MM.1S (cell line): ENCODE measurements at regions not wholly inside any gene's neighbourhood (a gene's known extent, or its start where the extent isn't known, plus 50 kb on each side); places are given as distances from the start of the nearest gene placed in this dataset.

ENCODE experiments used
- EZH2 ChIP-seq: fragments of 300-600 bp; sonication (generic); optimal IDR thresholded peaks from 2 replicates; pipeline ENCODE3; 2017; ENCODE audit warnings: low read depth, mild to moderate bottlenecking, antibody characterized with exemption, low read length, mixed read lengths
- EZH2phosphoT487 ChIP-seq: fragments of 300-600 bp; sonication (generic); IDR thresholded peaks from 2 replicates; pipeline ENCODE4 v1.6.1; 2018; ENCODE audit warnings: antibody characterized with exemption, low read length
- TF ChIP-seq, protein P1 (sequence below): fragments of 300-600 bp; sonication (generic); IDR thresholded peaks from 2 replicates; pipeline ENCODE4 v1.5.1; 2016; ENCODE audit warnings: antibody characterized with exemption, low read length, mixed read lengths

DNA sequence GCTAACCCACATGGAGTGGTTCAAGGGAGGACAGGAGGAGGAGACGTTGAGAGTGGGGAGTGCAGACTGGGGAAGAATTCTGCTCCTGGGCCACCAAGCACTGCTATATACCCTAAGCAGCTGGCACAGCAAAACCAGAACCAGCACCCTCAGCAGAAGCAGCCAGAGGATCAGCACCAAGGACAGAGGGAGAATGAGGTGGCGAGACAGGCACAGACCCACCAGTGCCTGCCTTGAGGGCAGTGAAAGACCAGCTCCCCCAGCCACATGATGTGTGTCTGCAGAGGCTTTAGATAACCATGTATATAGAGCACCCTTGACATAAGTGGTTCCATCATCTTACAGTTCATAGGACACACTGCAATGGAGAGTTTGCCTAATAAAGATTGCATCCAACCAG lies 319.0 kb downstream of the GABRB3 start:
- TF ChIP-seq, protein P1, sequence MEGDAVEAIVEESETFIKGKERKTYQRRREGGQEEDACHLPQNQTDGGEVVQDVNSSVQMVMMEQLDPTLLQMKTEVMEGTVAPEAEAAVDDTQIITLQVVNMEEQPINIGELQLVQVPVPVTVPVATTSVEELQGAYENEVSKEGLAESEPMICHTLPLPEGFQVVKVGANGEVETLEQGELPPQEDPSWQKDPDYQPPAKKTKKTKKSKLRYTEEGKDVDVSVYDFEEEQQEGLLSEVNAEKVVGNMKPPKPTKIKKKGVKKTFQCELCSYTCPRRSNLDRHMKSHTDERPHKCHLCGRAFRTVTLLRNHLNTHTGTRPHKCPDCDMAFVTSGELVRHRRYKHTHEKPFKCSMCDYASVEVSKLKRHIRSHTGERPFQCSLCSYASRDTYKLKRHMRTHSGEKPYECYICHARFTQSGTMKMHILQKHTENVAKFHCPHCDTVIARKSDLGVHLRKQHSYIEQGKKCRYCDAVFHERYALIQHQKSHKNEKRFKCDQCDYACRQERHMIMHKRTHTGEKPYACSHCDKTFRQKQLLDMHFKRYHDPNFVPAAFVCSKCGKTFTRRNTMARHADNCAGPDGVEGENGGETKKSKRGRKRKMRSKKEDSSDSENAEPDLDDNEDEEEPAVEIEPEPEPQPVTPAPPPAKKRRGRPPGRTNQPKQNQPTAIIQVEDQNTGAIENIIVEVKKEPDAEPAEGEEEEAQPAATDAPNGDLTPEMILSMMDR: no peak
- TF ChIP-seq EZH2: no peak
- no peak for TF ChIP-seq EZH2phosphoT487
